GM18867 (cell line): ENCODE measurements at regions not wholly inside any gene's neighbourhood (a gene's known extent, or its start where the extent isn't known, plus 50 kb on each side); places are given as distances from the start of the nearest gene placed in this dataset.

Experiments
- ATAC-seq: cut with Tn5 transposase; IDR thresholded peaks from one replicate; pipeline ENCODE4 v1.9.1; 2021; ENCODE audit warnings: mild to moderate bottlenecking, moderate library complexity; ENCODE audit not compliant: unreplicated experiment

- ATAC-seq: no peak
Observed at GRCh38 chr5:153439130-153439529, 51.3 kb upstream of the GRIA1 start.
